ENCODE measurements at regions not wholly inside any gene's neighbourhood (a gene's known extent, or its start where the extent isn't known, plus 50 kb on each side); places are given as distances from the start of the nearest gene placed in this dataset.
A peak's percentile ranks its signal among the peaks of the same experiment; 100 is the strongest.
"Not testable (repeated sequence)": the region's sequence is repeated elsewhere in the genome, so short reads cannot be mapped to it uniquely, and the experiment has no call there.

DNA sequence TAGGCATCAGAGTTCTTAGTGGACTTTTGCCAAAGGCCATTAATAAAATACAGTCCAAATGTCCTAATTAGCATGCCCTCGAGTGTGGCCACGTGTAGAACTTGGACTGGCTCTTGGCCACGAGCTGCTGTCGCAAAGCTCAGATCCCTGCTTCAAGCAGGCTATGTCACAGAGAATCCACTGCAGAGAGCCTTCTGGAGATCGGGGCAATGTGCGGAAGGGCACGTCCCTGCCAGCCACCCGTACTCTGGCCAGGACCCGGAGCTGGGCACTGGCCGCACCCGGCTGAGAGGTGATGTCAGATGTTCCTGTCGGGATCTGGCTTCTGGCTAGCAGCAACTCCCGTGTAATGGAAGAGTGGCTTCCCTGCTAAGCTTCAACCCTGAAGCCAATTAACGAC lies 432.7 kb upstream of the ID2 start:
- H3K27ac ChIP-seq (ENCODE audit: insufficient read depth, low read length, poor library complexity, severe bottlenecking): no peak overlapping the region
- Mint-ChIP-seq H3K4me3 (no peak overlapping the region), H3K27me3 (no peaks in the 10 kb centered on the region), H3K4me1 (peaks cover 0 to 5% (median 0%) of the 10 kb centered on the region in 4 donors), H3K9me3 (peaks cover 0 to 19% (median 10%) of the 10 kb centered on the region in 7 donors), H3K36me3 (no peaks in the 10 kb centered on the region), H3K27ac (no peak overlapping the region)
- H3K27me3 ChIP-seq (ENCODE audit: control insufficient read depth, insufficient read depth, low read length): no peaks in the 10 kb centered on the region
- DNase-seq: no peak
- H3K9me3 ChIP-seq (ENCODE audit: control insufficient read depth in 2 of 2, low read length in 2 of 2): peaks cover 5 to 11% of the 10 kb centered on the region in 2 experiments
- no peak overlapping the region for H3K4me3 ChIP-seq (ENCODE audit: low read depth, low read length)
- ATAC-seq (ENCODE audit: low read depth in 2 of 2): no peak
- H3K36me3 ChIP-seq (ENCODE audit: control insufficient read depth, insufficient read depth, low read length): no peaks in the 10 kb centered on the region
- H3K4me1 ChIP-seq (ENCODE audit: control insufficient read depth, insufficient read depth, low read length, poor library complexity, severe bottlenecking): no peaks in the 10 kb centered on the region

GRCh38 chr2:8249769-8250168 lies 432.1 kb upstream of the ID2 start:
- Mint-ChIP-seq H3K4me1 (peaks cover 0 to 7% (median 0%) of the 10 kb centered on the region in 4 donors), H3K9me3 (peaks cover 0 to 13% (median 8%) of the 10 kb centered on the region in 7 donors), H3K27ac (no peak overlapping the region), H3K4me3 (no peak overlapping the region), H3K27me3 (no peaks in the 10 kb centered on the region), H3K36me3 (no peaks in the 10 kb centered on the region)
- Histone ChIP-seq H3K27ac (ENCODE audit: insufficient read depth, low read length, poor library complexity, severe bottlenecking) (no peak overlapping the region), H3K9me3 (ENCODE audit: control insufficient read depth in 2 of 2, low read length in 2 of 2) (peaks cover 5 to 11% of the 10 kb centered on the region in 2 experiments), H3K4me3 (ENCODE audit: low read depth, low read length) (no peak overlapping the region), H3K27me3 (ENCODE audit: control insufficient read depth, insufficient read depth, low read length) (no peaks in the 10 kb centered on the region), H3K36me3 (ENCODE audit: control insufficient read depth, insufficient read depth, low read length) (no peaks in the 10 kb centered on the region), H3K4me1 (ENCODE audit: control insufficient read depth, insufficient read depth, low read length, poor library complexity, severe bottlenecking) (no peaks in the 10 kb centered on the region)
- ATAC-seq (ENCODE audit: low read depth in 2 of 2) (no peak), DNase-seq (no peak)

DNA sequence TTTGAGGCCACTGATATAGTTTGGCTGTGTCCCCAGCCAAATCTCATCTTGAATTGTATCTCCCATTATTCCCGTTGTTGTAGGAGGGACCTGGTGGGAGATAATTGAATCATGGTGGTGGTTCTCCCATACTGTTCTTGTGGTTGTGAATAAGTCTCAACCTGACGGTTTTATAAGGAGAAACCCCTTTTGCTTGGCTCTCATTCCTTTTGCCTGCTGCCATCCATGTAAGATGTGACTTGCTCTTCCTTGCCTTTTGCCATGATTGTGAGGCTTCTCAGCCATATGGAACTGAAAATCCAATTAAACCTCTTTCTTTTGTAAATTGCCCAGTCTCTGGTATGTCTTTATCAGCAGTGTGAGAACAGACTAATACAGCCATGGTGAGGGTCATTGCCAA lies 431.6 kb upstream of the ID2 start:
- H3K4me3 Mint-ChIP-seq; H3K4me3 ChIP-seq (ENCODE audit: low read depth, low read length); H3K36me3 ChIP-seq (ENCODE audit: control insufficient read depth, insufficient read depth, low read length); DNase-seq; H3K27me3 ChIP-seq (ENCODE audit: control insufficient read depth, insufficient read depth, low read length); ATAC-seq (ENCODE audit: low read depth in 2 of 2); H3K4me1 ChIP-seq (ENCODE audit: control insufficient read depth, insufficient read depth, low read length, poor library complexity, severe bottlenecking); H3K27me3 Mint-ChIP-seq; H3K27ac Mint-ChIP-seq; H3K4me1 Mint-ChIP-seq; H3K36me3 Mint-ChIP-seq; H3K27ac ChIP-seq (ENCODE audit: insufficient read depth, low read length, poor library complexity, severe bottlenecking): not testable (repeated sequence)
- H3K9me3 ChIP-seq (ENCODE audit: control insufficient read depth in 2 of 2, low read length in 2 of 2): peaks cover 5 to 11% of the 10 kb centered on the region in 2 experiments
- H3K9me3 Mint-ChIP-seq: peaks cover 0 to 10% (median 6%) of the 10 kb centered on the region in 7 donors

DNA sequence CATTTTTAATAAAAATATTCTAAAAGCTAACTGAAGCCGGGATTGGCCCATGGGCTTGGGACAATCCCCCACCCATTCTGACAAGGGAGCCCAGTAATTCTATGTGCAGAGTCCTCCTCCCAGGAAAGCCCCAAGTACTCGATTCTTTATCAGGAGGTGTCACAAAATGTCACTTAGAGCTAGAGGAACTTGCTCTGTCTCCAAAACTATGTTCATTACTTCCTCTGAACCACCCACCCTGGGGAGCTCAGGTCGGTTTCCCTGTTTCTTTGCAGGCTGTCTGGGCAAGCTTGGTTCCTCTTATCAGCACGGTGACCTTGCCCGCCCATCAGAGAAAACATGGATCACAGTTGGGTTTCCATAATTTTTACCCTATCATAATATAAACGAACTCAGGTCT lies 430.6 kb upstream of the ID2 start:
- Histone ChIP-seq H3K4me3 (ENCODE audit: low read depth, low read length) (no peak overlapping the region), H3K27ac (ENCODE audit: insufficient read depth, low read length, poor library complexity, severe bottlenecking) (no peak overlapping the region), H3K36me3 (ENCODE audit: control insufficient read depth, insufficient read depth, low read length) (no peaks in the 10 kb centered on the region), H3K9me3 (ENCODE audit: control insufficient read depth in 2 of 2, low read length in 2 of 2) (peaks cover 3 to 4% of the 10 kb centered on the region in 2 experiments), H3K4me1 (ENCODE audit: control insufficient read depth, insufficient read depth, low read length, poor library complexity, severe bottlenecking) (no peaks in the 10 kb centered on the region), H3K27me3 (ENCODE audit: control insufficient read depth, insufficient read depth, low read length) (no peaks in the 10 kb centered on the region)
- Mint-ChIP-seq H3K4me1 (peaks cover 0 to 7% (median 0%) of the 10 kb centered on the region in 4 donors), H3K36me3 (no peaks in the 10 kb centered on the region), H3K4me3 (no peak overlapping the region), H3K27me3 (no peaks in the 10 kb centered on the region), H3K27ac (no peak overlapping the region), H3K9me3 (peaks cover 0 to 8% (median 3%) of the 10 kb centered on the region in 7 donors)
- ATAC-seq (ENCODE audit: low read depth in 2 of 2) (peak in 1 of 2 donors; percentile 28), DNase-seq (no peak)

- Mint-ChIP-seq H3K4me3 (no peak overlapping the region), H3K9me3 (peaks cover 0 to 4% (median 0%) of the 10 kb centered on the region in 7 donors), H3K36me3 (no peaks in the 10 kb centered on the region), H3K4me1 (peaks cover 0 to 7% (median 0%) of the 10 kb centered on the region in 4 donors), H3K27ac (no peak overlapping the region), H3K27me3 (no peaks in the 10 kb centered on the region)
- Histone ChIP-seq H3K4me3 (ENCODE audit: low read depth, low read length) (no peak overlapping the region), H3K36me3 (ENCODE audit: control insufficient read depth, insufficient read depth, low read length) (no peaks in the 10 kb centered on the region), H3K4me1 (ENCODE audit: control insufficient read depth, insufficient read depth, low read length, poor library complexity, severe bottlenecking) (no peaks in the 10 kb centered on the region), H3K27me3 (ENCODE audit: control insufficient read depth, insufficient read depth, low read length) (no peaks in the 10 kb centered on the region), H3K9me3 (ENCODE audit: control insufficient read depth in 2 of 2, low read length in 2 of 2) (no peaks in the 10 kb centered on the region), H3K27ac (ENCODE audit: insufficient read depth, low read length, poor library complexity, severe bottlenecking) (no peak overlapping the region)
- DNase-seq: no peak
- no peak for ATAC-seq (ENCODE audit: low read depth in 2 of 2)
Measured at GRCh38 chr2:8251856-8252255, 430.0 kb upstream of the ID2 start.

DNA sequence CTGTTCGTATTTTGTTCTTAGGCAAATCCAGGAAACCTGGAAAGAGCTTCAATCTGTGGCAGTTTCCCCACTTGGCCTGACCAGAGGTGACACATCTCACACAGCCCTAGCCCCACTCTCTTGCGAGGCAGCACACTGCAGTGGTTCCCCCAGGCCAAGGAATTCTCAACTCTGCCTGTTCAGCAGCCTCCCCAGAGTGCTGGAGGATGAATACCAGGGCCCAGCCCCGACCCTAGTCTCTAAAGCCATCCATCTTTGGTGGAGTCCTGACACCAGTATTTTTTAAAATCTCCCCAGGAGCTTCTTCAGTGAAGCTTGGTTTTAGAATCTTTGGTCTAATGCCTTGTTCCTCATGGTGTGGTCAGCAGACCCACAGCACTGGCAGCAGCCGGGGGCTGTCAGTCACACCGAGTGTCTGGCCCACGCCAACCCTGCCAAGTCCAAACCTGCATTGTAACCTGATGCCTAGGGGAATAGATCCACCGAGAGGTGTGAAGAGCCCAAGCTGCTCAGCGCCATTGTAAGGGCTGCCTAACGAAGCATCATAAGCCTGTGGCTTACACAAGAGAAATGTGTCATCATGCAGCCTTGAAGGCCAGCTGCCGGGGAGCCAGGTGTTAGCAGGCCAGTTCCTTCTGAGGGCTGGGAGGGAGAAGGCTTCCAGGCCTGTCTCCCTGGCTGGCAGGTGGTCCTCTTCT lies 428.7 kb upstream of the ID2 start:
- Histone ChIP-seq H3K4me3 (ENCODE audit: low read depth, low read length) (no peak overlapping the region), H3K27me3 (ENCODE audit: control insufficient read depth, insufficient read depth, low read length) (no peaks in the 10 kb centered on the region), H3K9me3 (ENCODE audit: control insufficient read depth in 2 of 2, low read length in 2 of 2) (no peaks in the 10 kb centered on the region), H3K4me1 (ENCODE audit: control insufficient read depth, insufficient read depth, low read length, poor library complexity, severe bottlenecking) (no peaks in the 10 kb centered on the region), H3K36me3 (ENCODE audit: control insufficient read depth, insufficient read depth, low read length) (no peaks in the 10 kb centered on the region), H3K27ac (ENCODE audit: insufficient read depth, low read length, poor library complexity, severe bottlenecking) (no peak overlapping the region)
- Mint-ChIP-seq H3K9me3 (peaks cover 0 to 4% (median 0%) of the 10 kb centered on the region in 7 donors), H3K36me3 (no peaks in the 10 kb centered on the region), H3K4me3 (no peak overlapping the region), H3K27me3 (no peaks in the 10 kb centered on the region), H3K4me1 (peaks cover 0 to 7% (median 0%) of the 10 kb centered on the region in 4 donors), H3K27ac (no peak overlapping the region)
- DNase-seq (no peak), ATAC-seq (ENCODE audit: low read depth in 2 of 2) (no peak)

GRCh38 chr2:8253781-8254180 lies 428.1 kb upstream of the ID2 start:
- Histone ChIP-seq H3K27me3 (ENCODE audit: control insufficient read depth, insufficient read depth, low read length) (no peaks in the 10 kb centered on the region), H3K4me1 (ENCODE audit: control insufficient read depth, insufficient read depth, low read length, poor library complexity, severe bottlenecking) (no peaks in the 10 kb centered on the region), H3K9me3 (ENCODE audit: control insufficient read depth in 2 of 2, low read length in 2 of 2) (no peaks in the 10 kb centered on the region), H3K27ac (ENCODE audit: insufficient read depth, low read length, poor library complexity, severe bottlenecking) (no peak overlapping the region), H3K36me3 (ENCODE audit: control insufficient read depth, insufficient read depth, low read length) (no peaks in the 10 kb centered on the region), H3K4me3 (ENCODE audit: low read depth, low read length) (no peak overlapping the region)
- peaks cover 0 to 4% (median 0%) of the 10 kb centered on the region in 7 donors for H3K9me3 Mint-ChIP-seq
- H3K36me3 Mint-ChIP-seq: no peaks in the 10 kb centered on the region
- H3K4me1 Mint-ChIP-seq: peaks cover 0 to 7% (median 0%) of the 10 kb centered on the region in 4 donors
- ATAC-seq (ENCODE audit: low read depth in 2 of 2): no peak
- DNase-seq: no peak
- no peak overlapping the region for H3K4me3 Mint-ChIP-seq
- no peaks in the 10 kb centered on the region for H3K27me3 Mint-ChIP-seq
- no peak overlapping the region for H3K27ac Mint-ChIP-seq

- DNase-seq; H3K4me3 Mint-ChIP-seq; H3K9me3 ChIP-seq (ENCODE audit: control insufficient read depth in 2 of 2, low read length in 2 of 2); ATAC-seq (ENCODE audit: low read depth in 2 of 2); H3K27me3 Mint-ChIP-seq; H3K4me3 ChIP-seq (ENCODE audit: low read depth, low read length); H3K27me3 ChIP-seq (ENCODE audit: control insufficient read depth, insufficient read depth, low read length); H3K27ac Mint-ChIP-seq; H3K36me3 ChIP-seq (ENCODE audit: control insufficient read depth, insufficient read depth, low read length); H3K36me3 Mint-ChIP-seq; H3K4me1 Mint-ChIP-seq; H3K4me1 ChIP-seq (ENCODE audit: control insufficient read depth, insufficient read depth, low read length, poor library complexity, severe bottlenecking); H3K9me3 Mint-ChIP-seq; H3K27ac ChIP-seq (ENCODE audit: insufficient read depth, low read length, poor library complexity, severe bottlenecking): not testable (repeated sequence)
Measured at GRCh38 chr2:8254214-8254613, 427.6 kb upstream of the ID2 start.
